Gastroesophageal sphincter (tissue), 3 donors: ENCODE measurements at regions not wholly inside any gene's neighbourhood (a gene's known extent, or its start where the extent isn't known, plus 50 kb on each side); places are given as distances from the start of the nearest gene placed in this dataset.

ENCODE experiments used
- EP300 ChIP-seq: sonication (generic); formaldehyde crosslinking; IDR thresholded peaks from one replicate; pipeline ENCODE4 v1.6.1; 2017; ENCODE audit warnings: antibody characterized with exemption, mild to moderate bottlenecking
- POLR2A ChIP-seq, 2 donors: fragments of 450-650 bp; IDR thresholded peaks; one replicate each; pipeline ENCODE4 v1.6.1; 2017; ENCODE audit warnings: antibody characterized with exemption in 2 of 2, mild to moderate bottlenecking in 2 of 2, moderate library complexity in 1 of 2
- POLR2AphosphoS5 ChIP-seq: sonication (generic); formaldehyde crosslinking; IDR thresholded peaks from one replicate; pipeline ENCODE4 v1.6.1; 2017; ENCODE audit warnings: antibody characterized with exemption
- TF ChIP-seq, protein P1 (sequence below), 4 experiments: fragments of 200-600 bp in 2 of 4; fragments of 450-650 bp in 2 of 4; sonication (generic) in 1 of 4; IDR thresholded peaks; one replicate each; pipeline ENCODE4 v1.5.1; 2017 to 2019; ENCODE audit warnings: antibody characterized with exemption in 4 of 4, mild to moderate bottlenecking in 2 of 4, moderate library complexity in 2 of 4

GRCh38 chr2:37744010-37744409, 72.6 kb upstream of the CDC42EP3 start:
- TF ChIP-seq, protein P1, sequence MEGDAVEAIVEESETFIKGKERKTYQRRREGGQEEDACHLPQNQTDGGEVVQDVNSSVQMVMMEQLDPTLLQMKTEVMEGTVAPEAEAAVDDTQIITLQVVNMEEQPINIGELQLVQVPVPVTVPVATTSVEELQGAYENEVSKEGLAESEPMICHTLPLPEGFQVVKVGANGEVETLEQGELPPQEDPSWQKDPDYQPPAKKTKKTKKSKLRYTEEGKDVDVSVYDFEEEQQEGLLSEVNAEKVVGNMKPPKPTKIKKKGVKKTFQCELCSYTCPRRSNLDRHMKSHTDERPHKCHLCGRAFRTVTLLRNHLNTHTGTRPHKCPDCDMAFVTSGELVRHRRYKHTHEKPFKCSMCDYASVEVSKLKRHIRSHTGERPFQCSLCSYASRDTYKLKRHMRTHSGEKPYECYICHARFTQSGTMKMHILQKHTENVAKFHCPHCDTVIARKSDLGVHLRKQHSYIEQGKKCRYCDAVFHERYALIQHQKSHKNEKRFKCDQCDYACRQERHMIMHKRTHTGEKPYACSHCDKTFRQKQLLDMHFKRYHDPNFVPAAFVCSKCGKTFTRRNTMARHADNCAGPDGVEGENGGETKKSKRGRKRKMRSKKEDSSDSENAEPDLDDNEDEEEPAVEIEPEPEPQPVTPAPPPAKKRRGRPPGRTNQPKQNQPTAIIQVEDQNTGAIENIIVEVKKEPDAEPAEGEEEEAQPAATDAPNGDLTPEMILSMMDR (IDR thresholded peaks at IDR 0.05): no peak
- TF ChIP-seq POLR2AphosphoS5 (no peak), POLR2A (IDR thresholded peaks at IDR 0.05) (no peak), EP300 (no peak)
